ENCODE measurements at regions not wholly inside any gene's neighbourhood (a gene's known extent, or its start where the extent isn't known, plus 50 kb on each side); places are given as distances from the start of the nearest gene placed in this dataset.

DNA sequence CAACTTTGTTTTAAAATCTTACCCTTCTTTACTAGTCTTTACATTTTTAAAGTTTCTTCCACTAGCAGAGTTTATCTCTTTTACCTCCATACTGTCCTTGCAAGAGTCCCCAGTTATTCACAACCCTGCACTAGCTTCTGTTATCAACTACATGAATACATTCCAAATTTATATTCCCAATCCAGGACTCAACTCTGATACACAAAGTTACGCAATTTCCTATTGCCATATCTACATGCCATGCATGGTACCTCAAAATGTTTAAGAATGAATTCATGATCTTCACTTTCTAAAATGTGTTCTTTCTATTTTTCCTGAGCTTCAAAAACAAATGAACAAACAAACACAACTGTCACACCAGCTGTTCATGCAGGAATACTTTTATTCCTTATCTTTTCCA, 668.7 kb downstream of the CDH18 start:
- Histone ChIP-seq H3K9me3 (ENCODE audit: control insufficient read depth, low read length) (no peaks in the 10 kb centered on the region), H3K9ac (ENCODE audit: extremely low read depth, low read length, poor library complexity, severe bottlenecking) (no peak overlapping the region), H3K27me3 (ENCODE audit: control insufficient read depth, insufficient read depth, low read length, poor library complexity, severe bottlenecking) (no peaks in the 10 kb centered on the region), H3K27ac (ENCODE audit: low read depth, low read length) (no peak overlapping the region), H3K36me3 (ENCODE audit: control insufficient read depth, insufficient read depth, low read length) (no peaks in the 10 kb centered on the region), H3K4me3 (ENCODE audit: low read length) (no peak overlapping the region), H3K4me1 (ENCODE audit: control insufficient read depth, insufficient read depth, low read length) (no peaks in the 10 kb centered on the region)
- no peak for DNase-seq
- TF ChIP-seq, protein P1, sequence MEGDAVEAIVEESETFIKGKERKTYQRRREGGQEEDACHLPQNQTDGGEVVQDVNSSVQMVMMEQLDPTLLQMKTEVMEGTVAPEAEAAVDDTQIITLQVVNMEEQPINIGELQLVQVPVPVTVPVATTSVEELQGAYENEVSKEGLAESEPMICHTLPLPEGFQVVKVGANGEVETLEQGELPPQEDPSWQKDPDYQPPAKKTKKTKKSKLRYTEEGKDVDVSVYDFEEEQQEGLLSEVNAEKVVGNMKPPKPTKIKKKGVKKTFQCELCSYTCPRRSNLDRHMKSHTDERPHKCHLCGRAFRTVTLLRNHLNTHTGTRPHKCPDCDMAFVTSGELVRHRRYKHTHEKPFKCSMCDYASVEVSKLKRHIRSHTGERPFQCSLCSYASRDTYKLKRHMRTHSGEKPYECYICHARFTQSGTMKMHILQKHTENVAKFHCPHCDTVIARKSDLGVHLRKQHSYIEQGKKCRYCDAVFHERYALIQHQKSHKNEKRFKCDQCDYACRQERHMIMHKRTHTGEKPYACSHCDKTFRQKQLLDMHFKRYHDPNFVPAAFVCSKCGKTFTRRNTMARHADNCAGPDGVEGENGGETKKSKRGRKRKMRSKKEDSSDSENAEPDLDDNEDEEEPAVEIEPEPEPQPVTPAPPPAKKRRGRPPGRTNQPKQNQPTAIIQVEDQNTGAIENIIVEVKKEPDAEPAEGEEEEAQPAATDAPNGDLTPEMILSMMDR (conservative IDR thresholded peaks at IDR 0.05), result no peak
- H3K27ac Mint-ChIP-seq, result no peak overlapping the region
- H3K27me3 Mint-ChIP-seq (ENCODE audit: insufficient read depth), result no peaks in the 10 kb centered on the region
- no peak overlapping the region for H3K4me3 Mint-ChIP-seq
- no peaks in the 10 kb centered on the region for H3K9me3 Mint-ChIP-seq
- WGBS, 2 experiments (ENCODE audit: insufficient coverage in 1 of 2, insufficient read length in 1 of 2), result 95 to 100% methylated on average over 1 of the region's 1 CpG
- H3K4me1 Mint-ChIP-seq, result peaks cover 5% of the 10 kb centered on the region
- H3K36me3 Mint-ChIP-seq (ENCODE audit: low read depth), result no peaks in the 10 kb centered on the region

DNA sequence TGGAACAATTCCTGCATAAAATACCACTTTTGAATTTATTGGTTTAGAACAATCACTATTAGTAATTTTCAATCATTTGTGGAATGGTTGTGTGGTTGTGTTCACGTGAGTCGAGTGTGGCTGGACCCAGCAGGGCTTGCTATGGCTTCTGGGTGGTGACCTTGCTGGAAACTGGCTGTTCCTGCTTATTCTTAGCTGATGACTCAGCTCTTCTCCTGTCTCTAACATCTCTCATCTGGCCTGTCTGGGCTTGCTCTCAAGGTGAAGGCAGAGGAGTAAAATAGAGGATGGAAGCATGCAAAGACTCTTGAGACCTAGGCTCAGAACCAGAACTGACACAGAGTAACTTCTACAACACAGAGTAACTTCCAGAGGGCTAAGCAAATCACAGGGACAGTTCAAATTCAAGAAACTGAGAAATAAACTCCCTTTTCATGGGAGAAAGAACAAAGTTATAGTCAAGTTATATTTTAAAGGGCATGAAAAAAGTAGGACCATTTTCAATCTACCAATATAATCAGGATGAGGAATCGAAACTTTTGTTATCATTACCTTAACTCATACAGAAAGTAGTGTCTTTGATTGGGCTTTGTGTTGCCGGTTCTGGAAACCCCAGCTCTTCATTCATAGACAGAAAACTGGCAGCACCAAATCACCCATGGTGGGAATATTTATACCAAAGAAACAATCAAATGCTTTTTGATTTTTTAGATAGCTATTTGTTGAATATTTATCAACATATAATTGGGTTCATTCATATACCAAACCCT, 665.1 kb downstream of the CDH18 start:
- H3K36me3 Mint-ChIP-seq (ENCODE audit: low read depth), result no peaks in the 10 kb centered on the region
- 60 to 93% methylated on average over 1 to 4 of the region's 4 CpGs for WGBS, 2 experiments (ENCODE audit: insufficient coverage in 1 of 2, insufficient read length in 1 of 2)
- peak; percentile 47 for DNase-seq
- H3K4me3 ChIP-seq (ENCODE audit: low read length), result no peak overlapping the region
- H3K9ac ChIP-seq (ENCODE audit: extremely low read depth, low read length, poor library complexity, severe bottlenecking), result no peak overlapping the region
- no peaks in the 10 kb centered on the region for H3K9me3 Mint-ChIP-seq
- no peaks in the 10 kb centered on the region for H3K9me3 ChIP-seq (ENCODE audit: control insufficient read depth, low read length)
- H3K4me3 Mint-ChIP-seq, result no peak overlapping the region
- H3K27me3 ChIP-seq (ENCODE audit: control insufficient read depth, insufficient read depth, low read length, poor library complexity, severe bottlenecking), result no peaks in the 10 kb centered on the region
- H3K27ac ChIP-seq (ENCODE audit: low read depth, low read length), result no peak overlapping the region
- H3K27ac Mint-ChIP-seq, result peak overlapping the region; percentile 74
- no peaks in the 10 kb centered on the region for H3K27me3 Mint-ChIP-seq (ENCODE audit: insufficient read depth)
- H3K4me1 Mint-ChIP-seq, result peaks cover 5% of the 10 kb centered on the region
- H3K4me1 ChIP-seq (ENCODE audit: control insufficient read depth, insufficient read depth, low read length), result no peaks in the 10 kb centered on the region
- no peaks in the 10 kb centered on the region for H3K36me3 ChIP-seq (ENCODE audit: control insufficient read depth, insufficient read depth, low read length)
- TF ChIP-seq, protein P1 (conservative IDR thresholded peaks at IDR 0.05), result no peak

DNA sequence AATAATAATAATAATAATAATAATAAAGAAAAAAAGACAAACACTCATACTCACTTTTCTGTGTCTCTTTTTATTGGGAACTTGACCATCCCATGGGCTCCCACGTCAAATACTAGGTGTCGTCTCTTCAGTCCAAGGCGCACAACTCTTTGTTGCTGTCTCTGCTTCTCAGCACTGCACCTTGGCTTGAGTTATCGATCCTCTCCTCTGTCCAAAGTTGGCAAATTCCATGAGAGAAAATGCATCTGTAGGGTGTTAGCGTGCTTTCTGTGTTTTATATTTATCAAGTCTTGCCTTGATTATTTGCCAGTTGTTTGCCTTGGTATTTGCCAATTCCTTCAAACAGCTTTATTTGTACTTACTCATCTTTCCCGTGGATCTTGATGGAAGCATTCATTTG, 653.7 kb downstream of the CDH18 start:
- H3K27me3 Mint-ChIP-seq (ENCODE audit: insufficient read depth), result no peaks in the 10 kb centered on the region
- no peak overlapping the region for H3K4me3 Mint-ChIP-seq
- H3K4me1 Mint-ChIP-seq, result no peaks in the 10 kb centered on the region
- no peak overlapping the region for H3K27ac ChIP-seq (ENCODE audit: low read depth, low read length)
- peaks cover 11% of the 10 kb centered on the region for H3K9me3 Mint-ChIP-seq
- H3K36me3 ChIP-seq (ENCODE audit: control insufficient read depth, insufficient read depth, low read length), result no peaks in the 10 kb centered on the region
- peaks cover 3% of the 10 kb centered on the region for H3K9me3 ChIP-seq (ENCODE audit: control insufficient read depth, low read length)
- TF ChIP-seq, protein P1 (conservative IDR thresholded peaks at IDR 0.05), result no peak
- 75 to 82% methylated on average over 4 to 6 of the region's 6 CpGs for WGBS, 2 experiments (ENCODE audit: insufficient coverage in 1 of 2, insufficient read length in 1 of 2)
- no peaks in the 10 kb centered on the region for H3K36me3 Mint-ChIP-seq (ENCODE audit: low read depth)
- H3K4me1 ChIP-seq (ENCODE audit: control insufficient read depth, insufficient read depth, low read length), result no peaks in the 10 kb centered on the region
- no peak overlapping the region for H3K4me3 ChIP-seq (ENCODE audit: low read length)
- no peak for DNase-seq
- H3K27me3 ChIP-seq (ENCODE audit: control insufficient read depth, insufficient read depth, low read length, poor library complexity, severe bottlenecking), result no peaks in the 10 kb centered on the region
- H3K9ac ChIP-seq (ENCODE audit: extremely low read depth, low read length, poor library complexity, severe bottlenecking), result no peak overlapping the region
- no peak overlapping the region for H3K27ac Mint-ChIP-seq

All from endodermal cell (in vitro differentiated cells).